ENCODE measurements at regions not wholly inside any gene's neighbourhood (a gene's known extent, or its start where the extent isn't known, plus 50 kb on each side); places are given as distances from the start of the nearest gene placed in this dataset.

DNA sequence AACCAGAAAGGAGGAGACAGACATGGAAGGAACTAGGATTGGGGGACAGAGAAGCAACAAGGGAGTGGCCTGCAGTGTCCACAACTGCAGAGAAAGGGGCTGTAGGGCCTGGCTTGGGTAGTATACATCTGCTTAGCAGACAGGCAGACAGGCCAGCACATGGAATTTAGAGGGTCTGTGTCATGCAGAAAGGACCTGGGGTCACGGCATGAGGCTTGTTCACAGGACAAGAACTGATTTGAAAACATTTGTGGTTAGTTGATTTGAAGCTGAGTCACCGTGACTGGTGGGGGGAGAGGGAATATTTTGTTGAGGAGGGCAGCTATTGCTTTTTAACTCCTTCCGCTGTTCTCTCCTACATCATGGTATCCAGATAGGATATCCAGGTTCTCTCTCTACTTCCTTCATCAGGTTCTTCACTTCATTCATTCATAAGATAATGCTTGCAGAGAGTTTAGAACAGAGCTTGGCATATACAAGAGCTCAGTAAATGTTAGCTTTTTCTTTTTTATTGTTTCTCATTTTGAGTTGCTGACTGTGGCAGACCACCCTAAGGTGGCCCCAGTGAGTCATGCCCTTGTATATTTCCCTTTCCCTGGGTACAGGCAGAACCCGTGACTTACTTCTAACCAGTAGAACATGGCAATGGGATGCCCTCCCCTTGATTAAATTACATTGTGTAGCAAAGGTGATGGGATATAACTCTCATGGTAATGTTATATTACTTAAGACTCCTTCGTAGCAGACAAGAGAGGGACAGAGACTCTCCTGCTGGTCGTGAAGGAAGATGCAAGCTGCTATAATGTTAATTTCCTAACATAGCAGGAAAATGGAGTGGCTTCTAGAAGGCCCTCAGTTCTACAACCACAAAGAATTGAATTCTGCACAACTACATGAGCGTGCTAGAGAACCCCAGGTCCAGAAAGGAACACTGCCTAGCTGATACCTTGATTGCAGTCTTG is 95.0 kb upstream of the NMNAT3 start:
- peaks cover 0 to 9% (median 0%) of the 10 kb centered on the region in 3 donors for H3K4me1 ChIP-seq
- no peaks in the 10 kb centered on the region for H3K9me3 ChIP-seq
- TF ChIP-seq CTCF (IDR thresholded peaks at IDR 0.05) = no peak
- ATAC-seq (no peak), FAIRE-seq (no peak), DNase-seq (no peak)
- intact Hi-C loops (cut with DNase I) = no loop called here
- H3K36me3 ChIP-seq = no peaks in the 10 kb centered on the region
- H3K27ac ChIP-seq = no peak overlapping the region
- 85 to 93% methylated on average over 7 of the region's 7 CpGs for WGBS, 2 donors
- no peak overlapping the region for H3K4me3 ChIP-seq
- H3K27me3 ChIP-seq = no peaks in the 10 kb centered on the region

GRCh38 chr3:139771331-139771730 is 93.6 kb upstream of the NMNAT3 start:
- no peaks in the 10 kb centered on the region for H3K27me3 ChIP-seq
- no peak overlapping the region for H3K4me3 ChIP-seq
- no peak for DNase-seq
- no peaks in the 10 kb centered on the region for H3K36me3 ChIP-seq
- no peak overlapping the region for H3K27ac ChIP-seq
- no peak for ATAC-seq
- no peak for FAIRE-seq
- intact Hi-C loops (cut with DNase I) = no loop called here
- 74 to 75% methylated on average over 2 of the region's 2 CpGs for WGBS, 2 donors
- TF ChIP-seq CTCF (IDR thresholded peaks at IDR 0.05) = no peak
- no peaks in the 10 kb centered on the region for H3K9me3 ChIP-seq
- peaks cover 0 to 9% (median 0%) of the 10 kb centered on the region in 3 donors for H3K4me1 ChIP-seq

- intact Hi-C loops (cut with DNase I) = no loop called here
These were observed 92.8 kb upstream of the NMNAT3 start for GRCh38 chr3:139770577-139770976.

DNA sequence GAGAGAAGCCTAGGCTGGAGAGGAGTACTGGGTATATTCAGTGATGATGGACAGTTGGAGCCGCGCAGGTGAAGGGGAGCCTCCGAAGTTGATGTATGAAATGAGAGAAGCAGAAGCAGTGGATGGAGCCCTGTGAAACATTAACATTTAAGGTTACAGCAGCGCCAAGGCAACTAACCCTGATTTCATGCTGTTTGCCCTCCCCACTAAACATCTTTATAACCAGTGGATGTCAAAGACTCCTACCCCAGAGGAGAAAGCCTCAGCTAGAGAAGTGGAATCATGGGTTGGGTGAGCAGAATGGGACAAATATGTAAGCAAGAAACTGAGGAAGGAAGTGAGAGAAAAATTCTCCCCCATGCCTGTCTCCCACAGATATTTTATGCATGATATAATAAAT is 92.0 kb upstream of the NMNAT3 start:
- FAIRE-seq (no peak), ATAC-seq (no peak), DNase-seq (no peak)
- no peak for TF ChIP-seq CTCF (IDR thresholded peaks at IDR 0.05)
- intact Hi-C loops (cut with DNase I) = no loop called here
- H3K4me3 ChIP-seq = no peak overlapping the region
- 58 to 65% methylated on average over 4 of the region's 4 CpGs for WGBS, 2 donors
- H3K4me1 ChIP-seq = peaks cover 0 to 8% (median 0%) of the 10 kb centered on the region in 3 donors
- no peak overlapping the region for H3K27ac ChIP-seq
- H3K27me3 ChIP-seq = no peaks in the 10 kb centered on the region
- no peaks in the 10 kb centered on the region for H3K9me3 ChIP-seq
- no peaks in the 10 kb centered on the region for H3K36me3 ChIP-seq

More at GRCh38 chr3:139770577-139770976, 92.8 kb upstream of the NMNAT3 start:
- FAIRE-seq = no peak
- 90 to 92% methylated on average over 7 of the region's 7 CpGs for WGBS, 2 donors
- no peak for DNase-seq
- no peak for ATAC-seq
- H3K4me1 ChIP-seq = peaks cover 0 to 9% (median 0%) of the 10 kb centered on the region in 3 donors
- H3K27me3 ChIP-seq = no peaks in the 10 kb centered on the region
- TF ChIP-seq CTCF (IDR thresholded peaks at IDR 0.05) = no peak
- H3K9me3 ChIP-seq = no peaks in the 10 kb centered on the region
- H3K27ac ChIP-seq = no peak overlapping the region
- no peak overlapping the region for H3K4me3 ChIP-seq
- no peaks in the 10 kb centered on the region for H3K36me3 ChIP-seq

GRCh38 chr3:139764936-139765335 is 87.2 kb upstream of the NMNAT3 start:
- Histone ChIP-seq H3K27ac (no peak overlapping the region), H3K36me3 (no peaks in the 10 kb centered on the region), H3K4me3 (no peak overlapping the region), H3K27me3 (no peaks in the 10 kb centered on the region), H3K4me1 (no peaks in the 10 kb centered on the region), H3K9me3 (no peaks in the 10 kb centered on the region)
- intact Hi-C loops (cut with DNase I) = no loop called here
- DNase-seq (no peak), ATAC-seq (no peak), FAIRE-seq (no peak)
- no peak for TF ChIP-seq CTCF (IDR thresholded peaks at IDR 0.05)
- 77 to 81% methylated on average over 3 of the region's 3 CpGs for WGBS, 2 donors
